Liver (tissue), 8 donors: ENCODE measurements at regions not wholly inside any gene's neighbourhood (a gene's known extent, or its start where the extent isn't known, plus 50 kb on each side); places are given as distances from the start of the nearest gene placed in this dataset.
A peak's percentile ranks its signal among the peaks of the same experiment; 100 is the strongest.

ENCODE experiments used
- DNase-seq: peaks from one replicate; pipeline ENCODE4 v3.0.0-alpha.2; 2017; ENCODE audit warnings: low spot score
- H3K27ac ChIP-seq, 2 donors: one replicate each; pipeline ENCODE4 v1.7.0; 2013; ENCODE audit warnings: inconsistent platforms in 2 of 2, low read length in 2 of 2, control low read depth in 1 of 2, low read depth in 1 of 2, mild to moderate bottlenecking in 1 of 2
- H3K27me3 ChIP-seq, 4 donors: one replicate each; pipeline versions ENCODE4 v1.6.1 to v1.7.0; 2013; ENCODE audit warnings: low read length in 3 of 4, inconsistent platforms in 1 of 4, mild to moderate bottlenecking in 1 of 4, moderate library complexity in 1 of 4; ENCODE audit not compliant: control insufficient read depth in 4 of 4, insufficient read depth in 4 of 4
- H3K36me3 ChIP-seq, 4 donors: one replicate each; pipeline versions ENCODE4 v1.6.1 to v1.7.0; 2013; ENCODE audit warnings: low read length in 3 of 4, mild to moderate bottlenecking in 3 of 4, low read depth in 1 of 4, moderate library complexity in 1 of 4; ENCODE audit not compliant: control insufficient read depth in 4 of 4, insufficient read depth in 3 of 4
- H3K4me1 ChIP-seq, 4 donors: one replicate each; pipeline versions ENCODE4 v1.6.1 to v1.7.0; 2013; ENCODE audit warnings: low read length in 3 of 4, mild to moderate bottlenecking in 3 of 4, moderate library complexity in 1 of 4; ENCODE audit not compliant: control insufficient read depth in 4 of 4, insufficient read depth in 4 of 4
- H3K4me3 ChIP-seq, 3 donors: one replicate each; pipeline versions ENCODE4 v1.6.1 to v1.7.0; 2013; ENCODE audit warnings: low read length in 3 of 3, control low read depth in 1 of 3, low read depth in 1 of 3, mild to moderate bottlenecking in 1 of 3
- H3K9ac ChIP-seq, 2 donors: one replicate each; pipeline ENCODE4 v1.7.0; 2013; ENCODE audit warnings: low read length in 2 of 2, mild to moderate bottlenecking in 2 of 2, moderate library complexity in 2 of 2, control low read depth in 1 of 2, low read depth in 1 of 2
- H3K9me3 ChIP-seq, 4 donors: one replicate each; pipeline versions ENCODE4 v1.6.1 to v1.7.0; 2013; ENCODE audit warnings: low read length in 3 of 4; ENCODE audit not compliant: control insufficient read depth in 4 of 4
- ATF3 ChIP-seq: IDR thresholded peaks from 2 replicates; pipeline ENCODE4 v1.6.1; 2016; ENCODE audit warnings: antibody characterized with exemption
- EGR1 ChIP-seq, 2 donors: IDR thresholded peaks; 2 replicates each; pipeline ENCODE4 v1.6.1; 2016 to 2018; ENCODE audit warnings: antibody characterized with exemption in 2 of 2, low read depth in 2 of 2
- FOXA1 ChIP-seq: IDR thresholded peaks from 2 replicates; pipeline ENCODE4 v1.6.1; 2016; ENCODE audit warnings: antibody characterized with exemption
- FOXA2 ChIP-seq: IDR thresholded peaks from 2 replicates; pipeline ENCODE4 v1.6.1; 2016; ENCODE audit warnings: antibody characterized with exemption
- GABPA ChIP-seq, 2 donors: IDR thresholded peaks in 1 of 2; conservative IDR thresholded peaks in 1 of 2; 2 replicates each; pipeline ENCODE4 v1.6.1; 2016; ENCODE audit warnings: antibody characterized with exemption in 2 of 2, mild to moderate bottlenecking in 1 of 2, moderate library complexity in 1 of 2
- HNF4A ChIP-seq, 2 donors: conservative IDR thresholded peaks; 2 replicates each; pipeline ENCODE4 v1.6.1; 2016; ENCODE audit warnings: antibody characterized with exemption in 2 of 2, mild to moderate bottlenecking in 2 of 2
- HNF4G ChIP-seq: IDR thresholded peaks from 2 replicates; pipeline ENCODE4 v1.6.1; 2016; ENCODE audit warnings: antibody characterized with exemption
- JUND ChIP-seq, 2 donors: IDR thresholded peaks; 2 replicates each; pipeline ENCODE4 v1.6.1; 2016; ENCODE audit warnings: antibody characterized with exemption in 2 of 2
- NR2F2 ChIP-seq: IDR thresholded peaks from 2 replicates; pipeline ENCODE4 v1.6.1; 2016; ENCODE audit warnings: antibody characterized with exemption
- RAD21 ChIP-seq, 2 donors: IDR thresholded peaks; 2 replicates each; pipeline ENCODE4 v1.6.1; 2016; ENCODE audit warnings: antibody characterized with exemption in 2 of 2, mild to moderate bottlenecking in 2 of 2
- REST ChIP-seq: IDR thresholded peaks from 2 replicates; pipeline ENCODE4 v1.6.1; 2016; ENCODE audit warnings: antibody characterized with exemption, mild to moderate bottlenecking
- RXRA ChIP-seq, 2 donors: IDR thresholded peaks; 2 replicates each; pipeline ENCODE4 v1.6.1; 2017 to 2018; ENCODE audit warnings: antibody characterized with exemption in 2 of 2, mild to moderate bottlenecking in 1 of 2
- SP1 ChIP-seq: IDR thresholded peaks from 2 replicates; pipeline ENCODE4 v1.6.1; 2018; ENCODE audit warnings: antibody characterized with exemption, mild to moderate bottlenecking
- TAF1 ChIP-seq: conservative IDR thresholded peaks from 2 replicates; pipeline ENCODE4 v1.6.1; 2016; ENCODE audit warnings: antibody characterized with exemption, mild to moderate bottlenecking
- YY1 ChIP-seq: IDR thresholded peaks from 2 replicates; pipeline ENCODE4 v1.6.1; 2016; ENCODE audit warnings: antibody characterized with exemption, mild to moderate bottlenecking
- WGBS: extraction: QIAGEN DNeasy Blood & Tissue Kit; methylation state at CpG from one replicate; pipeline ENCODE4 v1.1.7; 2013; 5-methylcytosine and 5-hydroxymethylcytosine counted together
- TF ChIP-seq, protein P1 (sequence below): IDR thresholded peaks from 2 replicates; pipeline ENCODE4 v1.6.1; 2016; ENCODE audit warnings: antibody characterized with exemption
- TF ChIP-seq, protein P2 (sequence below): fragments of 150-350 bp; IDR thresholded peaks from 2 replicates; pipeline ENCODE4 v1.5.1; 2017; ENCODE audit warnings: improper control_type of control experiment, low read depth, low read length; ENCODE audit not compliant: missing input control
- TF ChIP-seq, protein P3 (sequence below): IDR thresholded peaks from 2 replicates; pipeline ENCODE4 v1.6.1; 2016; ENCODE audit warnings: antibody characterized with exemption
- donor health status: healthy.
- donor health status: healthy.
- donor health status: healthy.
- donor health status: healthy.
- donor health status: healthy.

GRCh38 chr15:36502509-36502908, 76.9 kb upstream of the CDIN1 start:
- H3K9me3 ChIP-seq = no peaks in the 10 kb centered on the region
- H3K27me3 ChIP-seq = no peaks in the 10 kb centered on the region
- peaks cover 2 to 19% (median 7%) of the 10 kb centered on the region in 4 donors for H3K4me1 ChIP-seq
- no peak overlapping the region for H3K27ac ChIP-seq
- 40% methylated on average over 1 of the region's 1 CpG for WGBS
- H3K36me3 ChIP-seq = no peaks in the 10 kb centered on the region
- no peak overlapping the region for H3K9ac ChIP-seq
- TF ChIP-seq SP1 (no peak), GABPA (IDR thresholded peaks at IDR 0.05 in 1 of 2, conservative IDR thresholded peaks at IDR 0.05 in 1 of 2) (no peak), FOXA1 (no peak), YY1 (no peak), HNF4G (peak; percentile 23), EGR1 (IDR thresholded peaks at IDR 0.05; ENCODE audit: low read depth in 2 of 2) (no peak), NR2F2 (no peak), FOXA2 (no peak), JUND (IDR thresholded peaks at IDR 0.05) (no peak), TAF1 (no peak), RXRA (IDR thresholded peaks at IDR 0.05) (peak in 1 of 2 donors; percentile 19), RAD21 (IDR thresholded peaks at IDR 0.05) (no peak), HNF4A (conservative IDR thresholded peaks at IDR 0.05) (peak; percentile 78 to 85), ATF3 (no peak), REST (no peak)
- TF ChIP-seq, protein P1, sequence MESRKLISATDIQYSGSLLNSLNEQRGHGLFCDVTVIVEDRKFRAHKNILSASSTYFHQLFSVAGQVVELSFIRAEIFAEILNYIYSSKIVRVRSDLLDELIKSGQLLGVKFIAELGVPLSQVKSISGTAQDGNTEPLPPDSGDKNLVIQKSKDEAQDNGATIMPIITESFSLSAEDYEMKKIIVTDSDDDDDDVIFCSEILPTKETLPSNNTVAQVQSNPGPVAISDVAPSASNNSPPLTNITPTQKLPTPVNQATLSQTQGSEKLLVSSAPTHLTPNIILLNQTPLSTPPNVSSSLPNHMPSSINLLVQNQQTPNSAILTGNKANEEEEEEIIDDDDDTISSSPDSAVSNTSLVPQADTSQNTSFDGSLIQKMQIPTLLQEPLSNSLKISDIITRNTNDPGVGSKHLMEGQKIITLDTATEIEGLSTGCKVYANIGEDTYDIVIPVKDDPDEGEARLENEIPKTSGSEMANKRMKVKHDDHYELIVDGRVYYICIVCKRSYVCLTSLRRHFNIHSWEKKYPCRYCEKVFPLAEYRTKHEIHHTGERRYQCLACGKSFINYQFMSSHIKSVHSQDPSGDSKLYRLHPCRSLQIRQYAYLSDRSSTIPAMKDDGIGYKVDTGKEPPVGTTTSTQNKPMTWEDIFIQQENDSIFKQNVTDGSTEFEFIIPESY = no peak
- TF ChIP-seq, protein P2, sequence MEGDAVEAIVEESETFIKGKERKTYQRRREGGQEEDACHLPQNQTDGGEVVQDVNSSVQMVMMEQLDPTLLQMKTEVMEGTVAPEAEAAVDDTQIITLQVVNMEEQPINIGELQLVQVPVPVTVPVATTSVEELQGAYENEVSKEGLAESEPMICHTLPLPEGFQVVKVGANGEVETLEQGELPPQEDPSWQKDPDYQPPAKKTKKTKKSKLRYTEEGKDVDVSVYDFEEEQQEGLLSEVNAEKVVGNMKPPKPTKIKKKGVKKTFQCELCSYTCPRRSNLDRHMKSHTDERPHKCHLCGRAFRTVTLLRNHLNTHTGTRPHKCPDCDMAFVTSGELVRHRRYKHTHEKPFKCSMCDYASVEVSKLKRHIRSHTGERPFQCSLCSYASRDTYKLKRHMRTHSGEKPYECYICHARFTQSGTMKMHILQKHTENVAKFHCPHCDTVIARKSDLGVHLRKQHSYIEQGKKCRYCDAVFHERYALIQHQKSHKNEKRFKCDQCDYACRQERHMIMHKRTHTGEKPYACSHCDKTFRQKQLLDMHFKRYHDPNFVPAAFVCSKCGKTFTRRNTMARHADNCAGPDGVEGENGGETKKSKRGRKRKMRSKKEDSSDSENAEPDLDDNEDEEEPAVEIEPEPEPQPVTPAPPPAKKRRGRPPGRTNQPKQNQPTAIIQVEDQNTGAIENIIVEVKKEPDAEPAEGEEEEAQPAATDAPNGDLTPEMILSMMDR = no peak
- TF ChIP-seq, protein P3, sequence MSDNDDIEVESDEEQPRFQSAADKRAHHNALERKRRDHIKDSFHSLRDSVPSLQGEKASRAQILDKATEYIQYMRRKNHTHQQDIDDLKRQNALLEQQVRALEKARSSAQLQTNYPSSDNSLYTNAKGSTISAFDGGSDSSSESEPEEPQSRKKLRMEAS = no peak
- no peak for DNase-seq
- no peak overlapping the region for H3K4me3 ChIP-seq
